GM13977 (cell line): ENCODE measurements at regions not wholly inside any gene's neighbourhood (a gene's known extent, or its start where the extent isn't known, plus 50 kb on each side); places are given as distances from the start of the nearest gene placed in this dataset.

Source experiments
- DNase-seq: peaks from one replicate; pipeline ENCODE4 v3.0.0; 2012; ENCODE audit warnings: low spot score
- in situ Hi-C: fragments of 300-500 bp; cut with MboI; formaldehyde crosslinking; loops from one replicate; pipeline ENCODE4 v1.12.0; 2022; ENCODE audit warnings: low sequenced_read_pairs, low pct_unique_long_range_greater_than_20kb, mixed read lengths, inconsistent platforms; ENCODE audit not compliant: unreplicated experiment
- TF ChIP-seq, protein P1 (sequence below): IDR thresholded peaks from 2 replicates; pipeline ENCODE4 v1.5.1; 2012; ENCODE audit warnings: mild to moderate bottlenecking, control low read depth; ENCODE audit not compliant: insufficient read depth; ENCODE audit errors: extremely low read depth, missing control alignments

- TF ChIP-seq, protein P1, sequence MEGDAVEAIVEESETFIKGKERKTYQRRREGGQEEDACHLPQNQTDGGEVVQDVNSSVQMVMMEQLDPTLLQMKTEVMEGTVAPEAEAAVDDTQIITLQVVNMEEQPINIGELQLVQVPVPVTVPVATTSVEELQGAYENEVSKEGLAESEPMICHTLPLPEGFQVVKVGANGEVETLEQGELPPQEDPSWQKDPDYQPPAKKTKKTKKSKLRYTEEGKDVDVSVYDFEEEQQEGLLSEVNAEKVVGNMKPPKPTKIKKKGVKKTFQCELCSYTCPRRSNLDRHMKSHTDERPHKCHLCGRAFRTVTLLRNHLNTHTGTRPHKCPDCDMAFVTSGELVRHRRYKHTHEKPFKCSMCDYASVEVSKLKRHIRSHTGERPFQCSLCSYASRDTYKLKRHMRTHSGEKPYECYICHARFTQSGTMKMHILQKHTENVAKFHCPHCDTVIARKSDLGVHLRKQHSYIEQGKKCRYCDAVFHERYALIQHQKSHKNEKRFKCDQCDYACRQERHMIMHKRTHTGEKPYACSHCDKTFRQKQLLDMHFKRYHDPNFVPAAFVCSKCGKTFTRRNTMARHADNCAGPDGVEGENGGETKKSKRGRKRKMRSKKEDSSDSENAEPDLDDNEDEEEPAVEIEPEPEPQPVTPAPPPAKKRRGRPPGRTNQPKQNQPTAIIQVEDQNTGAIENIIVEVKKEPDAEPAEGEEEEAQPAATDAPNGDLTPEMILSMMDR = no peak
- in situ Hi-C loops = no loop called here
- DNase-seq = no peak
These were observed 123.8 kb upstream of the VLDLR start for GRCh38 chr9:2497666-2498400.

- TF ChIP-seq, protein P1 = no peak
- in situ Hi-C loops = no loop called here
- no peak for DNase-seq
These were observed 119.4 kb upstream of the VLDLR start for GRCh38 chr9:2502210-2502609.

DNA sequence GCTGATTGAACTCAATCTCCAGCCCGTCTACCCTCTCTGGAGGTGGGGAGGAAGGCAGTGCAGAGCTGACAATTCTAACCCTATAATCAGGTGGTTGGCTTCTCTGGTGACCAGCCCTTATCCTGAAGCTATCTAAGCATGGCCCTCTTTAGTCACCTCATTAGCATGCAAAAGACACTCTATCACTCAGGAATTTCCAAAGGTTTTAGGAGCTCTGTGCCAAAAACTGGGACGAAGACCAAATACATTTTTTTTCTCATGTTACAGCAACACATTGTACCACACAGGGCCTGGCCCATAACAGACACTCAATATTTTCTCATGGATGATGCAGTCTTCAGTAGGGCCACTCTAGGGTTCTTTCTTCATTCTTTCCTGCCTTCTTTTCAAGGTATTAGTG lies 118.8 kb upstream of the VLDLR start:
- no peak for DNase-seq
- in situ Hi-C loops = no loop called here
- TF ChIP-seq, protein P1 = no peak

DNA sequence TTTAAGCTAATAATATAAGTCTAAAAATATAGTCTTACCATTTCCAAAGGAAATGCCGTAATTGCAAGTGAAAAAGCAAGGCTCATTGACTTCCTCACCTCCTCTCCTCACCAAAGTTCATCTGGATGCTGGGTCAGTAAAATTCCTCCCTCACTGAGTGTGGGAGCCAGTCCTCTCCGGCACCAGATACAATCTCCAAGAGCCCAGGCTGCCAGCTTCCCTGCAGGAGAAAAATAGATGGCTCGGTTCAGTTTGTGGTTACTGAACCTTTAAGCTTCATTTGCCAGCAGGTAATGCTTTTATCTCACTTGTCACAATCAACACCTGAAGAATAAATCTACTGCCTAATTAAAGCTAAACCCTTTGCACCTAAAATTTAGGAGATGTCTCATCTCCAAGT lies 115.3 kb upstream of the VLDLR start:
- TF ChIP-seq, protein P1 = no peak
- no peak for DNase-seq
- in situ Hi-C loops = no loop called here

- TF ChIP-seq, protein P1 = no peak
- in situ Hi-C loops = no loop called here
- DNase-seq = no peak
These were observed 98.0 kb upstream of the VLDLR start for GRCh38 chr9:2523591-2523990.

DNA sequence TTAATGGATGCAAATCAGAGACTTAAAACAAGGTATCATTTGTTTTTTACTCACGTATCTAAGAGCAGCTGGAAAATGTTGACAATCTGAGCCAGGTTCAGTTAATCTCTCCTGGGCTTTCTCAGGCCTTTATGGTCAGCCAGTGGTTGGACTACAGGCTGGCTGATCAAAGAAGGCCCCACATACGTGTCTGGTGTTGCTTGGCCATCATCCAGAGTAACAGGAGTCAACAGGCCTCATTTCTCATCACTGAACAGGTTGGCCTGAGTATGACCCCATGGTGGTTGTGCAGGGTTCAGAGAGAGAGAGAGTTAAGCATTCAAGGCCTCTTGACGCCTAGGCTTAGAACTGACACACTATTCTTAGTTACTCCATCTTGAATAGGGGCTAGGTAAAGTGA lies 97.0 kb upstream of the VLDLR start:
- in situ Hi-C loops = no loop called here
- no peak for DNase-seq
- TF ChIP-seq, protein P1 = no peak
